GM12874 (cell line): ENCODE measurements at regions not wholly inside any gene's neighbourhood (a gene's known extent, or its start where the extent isn't known, plus 50 kb on each side); places are given as distances from the start of the nearest gene placed in this dataset.

ENCODE experiments used
- CTCF ChIP-seq: IDR thresholded peaks from 2 replicates; pipeline ENCODE4 v1.5.1; 2011; ENCODE audit warnings: low read depth, mild to moderate bottlenecking, control low read depth, low read length, moderate library complexity; ENCODE audit not compliant: insufficient read depth

GRCh38 chr14:28577187-28577586 lies 189.4 kb upstream of the FOXG1 start:
- no peak for TF ChIP-seq CTCF

- no peak for TF ChIP-seq CTCF
These were observed 188.9 kb upstream of the FOXG1 start for GRCh38 chr14:28577711-28578131.

- no peak for TF ChIP-seq CTCF
These were observed 181.6 kb upstream of the FOXG1 start for GRCh38 chr14:28584951-28585350.

- TF ChIP-seq CTCF: no peak
These were observed 176.8 kb upstream of the FOXG1 start for GRCh38 chr14:28589792-28590191.

GRCh38 chr14:28596391-28596790 lies 170.2 kb upstream of the FOXG1 start:
- TF ChIP-seq CTCF: no peak

GRCh38 chr14:28599191-28599590 lies 167.4 kb upstream of the FOXG1 start:
- no peak for TF ChIP-seq CTCF

GRCh38 chr14:28599605-28600004 lies 167.0 kb upstream of the FOXG1 start:
- TF ChIP-seq CTCF: no peak

GRCh38 chr14:28603606-28604005 lies 163.0 kb upstream of the FOXG1 start:
- TF ChIP-seq CTCF: no peak
